ENCODE measurements at regions not wholly inside any gene's neighbourhood (a gene's known extent, or its start where the extent isn't known, plus 50 kb on each side); places are given as distances from the start of the nearest gene placed in this dataset.
"Not testable (repeated sequence)": the region's sequence is repeated elsewhere in the genome, so short reads cannot be mapped to it uniquely, and the experiment has no call there.

DNA sequence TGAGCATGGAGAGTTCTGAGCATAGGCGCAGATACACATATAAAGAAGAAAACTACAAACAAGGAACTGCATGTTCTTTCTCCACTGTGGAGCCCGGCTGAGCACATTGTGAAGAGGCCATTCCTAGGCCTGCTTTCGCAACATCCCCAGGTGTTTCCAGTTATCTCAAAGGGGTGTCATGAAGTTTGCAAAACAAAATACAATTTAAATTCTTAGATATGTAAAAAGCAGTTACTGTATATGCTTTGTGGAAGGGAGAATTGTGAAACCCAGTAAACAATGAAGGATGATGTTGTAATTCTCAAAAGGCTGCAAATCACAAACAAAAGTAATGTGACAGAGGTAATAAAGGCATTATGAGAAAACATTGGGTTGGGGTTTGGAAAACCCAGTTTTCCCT lies 98.6 kb upstream of the ZNF644 start:
- H3K27ac Mint-ChIP-seq: no peak overlapping the region
- no peaks in the 10 kb centered on the region for H3K36me3 Mint-ChIP-seq (ENCODE audit: low read depth)
- CTCF ChIA-PET: no interaction called here
- POLR2A ChIA-PET: no interaction called here
- H3K27me3 Mint-ChIP-seq: no peaks in the 10 kb centered on the region
- peaks cover 7% of the 10 kb centered on the region for H3K4me1 Mint-ChIP-seq
- H3K9me3 Mint-ChIP-seq: no peaks in the 10 kb centered on the region
- no peak overlapping the region for H3K4me3 Mint-ChIP-seq
- no peak for DNase-seq

DNA sequence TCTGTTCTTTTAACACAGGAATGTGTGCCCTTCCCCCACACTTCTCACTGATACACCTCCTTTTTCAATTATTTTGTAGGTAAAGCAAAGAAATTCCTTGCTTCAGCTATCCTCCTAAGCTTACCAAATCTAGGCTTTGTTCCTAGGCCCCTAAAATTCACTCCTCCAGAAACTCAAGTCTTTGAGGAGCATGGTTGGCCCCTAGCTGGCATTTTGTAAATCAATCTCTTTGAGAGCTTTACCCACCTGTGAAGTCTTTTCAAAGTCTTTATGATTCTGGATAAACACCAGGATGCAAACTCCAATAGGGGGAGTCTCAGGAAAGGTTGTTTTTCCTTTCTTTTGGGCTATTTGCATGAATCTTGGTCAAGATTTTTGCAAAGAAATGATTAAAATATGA lies 82.9 kb upstream of the ZNF644 start:
- Mint-ChIP-seq H3K9me3 (no peaks in the 10 kb centered on the region), H3K27me3 (no peaks in the 10 kb centered on the region), H3K36me3 (ENCODE audit: low read depth) (no peaks in the 10 kb centered on the region), H3K4me3 (no peak overlapping the region), H3K27ac (no peak overlapping the region), H3K4me1 (peaks cover 6% of the 10 kb centered on the region)
- POLR2A ChIA-PET: no interaction called here
- DNase-seq: no peak
- CTCF ChIA-PET: no interaction called here

DNA sequence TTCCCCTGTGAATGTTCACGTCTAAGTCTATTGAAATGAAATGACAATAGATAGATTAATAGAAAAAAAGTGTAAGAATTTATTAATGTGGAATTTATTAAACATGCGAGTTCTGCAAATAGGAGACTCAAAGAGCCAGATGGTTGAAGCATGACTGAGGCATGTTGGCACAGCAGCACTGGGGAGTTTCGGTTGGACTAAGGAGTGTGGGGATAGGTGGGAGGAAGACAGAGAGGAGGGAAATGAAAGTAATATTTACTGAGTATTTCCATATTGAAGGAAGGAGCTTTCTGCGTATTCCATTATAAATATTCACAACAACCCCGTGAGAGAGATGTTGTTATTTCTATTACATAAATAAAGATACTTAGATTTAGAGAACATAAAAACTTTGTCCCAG lies 79.5 kb upstream of the ZNF644 start:
- CTCF ChIA-PET: no interaction called here
- peaks cover 2% of the 10 kb centered on the region for H3K27me3 Mint-ChIP-seq
- H3K4me1 Mint-ChIP-seq: peaks cover 6% of the 10 kb centered on the region
- no peaks in the 10 kb centered on the region for H3K9me3 Mint-ChIP-seq
- POLR2A ChIA-PET: no interaction called here
- no peak overlapping the region for H3K4me3 Mint-ChIP-seq
- no peak overlapping the region for H3K27ac Mint-ChIP-seq
- no peaks in the 10 kb centered on the region for H3K36me3 Mint-ChIP-seq (ENCODE audit: low read depth)
- no peak for DNase-seq

DNA sequence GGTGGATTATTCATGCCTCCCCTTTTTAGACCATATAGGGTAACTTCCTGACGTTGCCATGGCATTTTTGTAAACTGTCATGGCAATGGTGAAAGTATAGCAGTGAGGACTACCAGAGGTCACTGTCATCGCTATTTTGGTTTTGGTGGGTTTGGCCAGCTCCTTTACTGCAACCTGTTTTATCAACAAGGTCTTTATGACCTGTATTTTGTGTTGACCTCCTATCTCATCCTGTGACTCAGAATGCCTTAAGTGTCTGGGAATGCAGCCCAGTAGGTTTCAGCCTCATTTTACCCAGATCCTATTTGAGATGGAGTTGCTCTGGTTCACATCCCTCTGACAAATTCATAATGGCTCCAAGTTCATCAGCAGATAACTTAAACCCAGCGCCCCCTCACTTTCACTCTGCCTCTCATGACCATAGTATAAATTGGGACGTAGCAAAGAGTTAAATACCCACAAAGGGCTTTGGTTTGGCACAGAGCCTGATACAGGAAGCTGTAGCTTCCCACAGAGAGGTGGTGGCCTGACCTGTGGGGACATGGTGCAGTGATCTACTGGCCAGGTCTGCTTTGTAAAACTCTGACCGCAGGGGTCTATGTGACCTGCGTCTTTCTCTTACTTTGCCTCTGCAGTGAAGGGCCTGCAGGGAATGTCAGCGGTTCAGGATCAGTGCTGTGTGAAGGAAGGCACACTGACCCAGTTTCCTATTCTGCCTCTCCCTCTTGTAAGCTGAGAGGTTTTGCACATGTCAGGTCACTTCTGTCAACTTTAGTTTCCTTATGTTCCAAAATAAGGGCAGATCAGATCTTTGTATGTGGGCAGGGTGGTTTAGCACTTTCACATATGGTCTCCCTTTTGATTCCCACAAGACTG lies 78.1 kb upstream of the ZNF644 start:
- H3K36me3 Mint-ChIP-seq (ENCODE audit: low read depth): no peaks in the 10 kb centered on the region

DNA sequence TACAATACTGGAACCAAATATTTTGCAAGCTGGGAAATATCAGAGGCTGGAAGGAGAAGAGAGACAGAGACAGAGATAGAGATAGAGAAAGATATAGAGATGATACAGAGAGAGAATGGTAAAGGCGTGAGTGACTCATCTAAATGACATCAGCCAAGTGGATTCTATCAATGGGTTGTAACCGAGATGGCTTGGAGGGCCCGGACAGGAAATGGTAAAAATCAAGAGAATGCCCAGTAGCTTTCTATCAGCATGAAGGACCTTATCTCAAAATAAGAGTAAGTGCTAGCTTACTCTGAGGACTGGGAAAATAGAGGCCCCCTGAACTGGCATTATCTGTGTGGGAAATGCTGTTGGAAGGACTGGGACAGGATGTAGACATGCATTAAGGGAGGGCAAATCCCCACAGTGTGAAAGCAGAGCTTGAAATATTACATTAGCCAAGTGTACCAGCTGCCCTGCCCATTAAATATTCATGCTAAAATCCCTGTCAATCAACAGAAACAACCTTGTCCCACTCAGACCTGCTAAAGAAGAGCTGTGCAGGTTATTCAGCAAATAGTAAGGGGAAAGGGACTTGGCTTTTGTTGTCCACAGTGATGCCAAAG lies 76.6 kb upstream of the ZNF644 start:
- no peaks in the 10 kb centered on the region for H3K9me3 Mint-ChIP-seq
- no peaks in the 10 kb centered on the region for H3K36me3 Mint-ChIP-seq (ENCODE audit: low read depth)
- H3K27ac Mint-ChIP-seq: no peak overlapping the region
- H3K4me3 Mint-ChIP-seq: no peak overlapping the region
- H3K4me1 Mint-ChIP-seq: peaks cover 6% of the 10 kb centered on the region
- POLR2A ChIA-PET: no interaction called here
- DNase-seq: no peak
- peaks cover 8% of the 10 kb centered on the region for H3K27me3 Mint-ChIP-seq
- CTCF ChIA-PET: no interaction called here

More for the DNA sequence above, 78.1 kb upstream of the ZNF644 start:
- ChIA-PET CTCF (no interaction called here), POLR2A (no interaction called here)
- no peak for DNase-seq
- Mint-ChIP-seq H3K27me3 (peaks cover 2% of the 10 kb centered on the region), H3K4me1 (peaks cover 6% of the 10 kb centered on the region), H3K27ac (no peak overlapping the region), H3K4me3 (no peak overlapping the region), H3K9me3 (no peaks in the 10 kb centered on the region)

DNA sequence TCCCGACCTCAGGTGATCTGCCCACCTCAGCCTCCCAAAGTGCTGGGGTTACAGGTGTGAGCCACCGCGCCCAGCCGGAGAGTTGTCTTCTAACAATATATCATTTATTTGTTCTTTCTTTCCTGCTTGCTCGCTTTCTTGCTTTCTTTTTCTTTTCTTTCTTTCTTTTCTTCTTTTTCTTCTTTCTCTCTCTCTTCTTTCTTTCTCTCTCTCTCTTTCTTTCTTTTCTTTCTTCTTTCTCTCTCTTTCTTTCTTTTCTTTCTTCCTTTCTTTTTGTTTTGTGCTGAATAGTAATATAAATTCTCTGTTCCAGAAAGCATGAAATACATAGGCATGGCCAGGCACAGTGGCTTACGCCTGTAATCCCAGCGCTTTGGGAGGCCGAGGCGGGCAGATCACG lies 73.5 kb upstream of the ZNF644 start:
- H3K4me1 Mint-ChIP-seq; H3K36me3 Mint-ChIP-seq (ENCODE audit: low read depth); H3K4me3 Mint-ChIP-seq; CTCF ChIA-PET; H3K27ac Mint-ChIP-seq; DNase-seq; H3K9me3 Mint-ChIP-seq; POLR2A ChIA-PET: not testable (repeated sequence)
- peaks cover 13% of the 10 kb centered on the region for H3K27me3 Mint-ChIP-seq

DNA sequence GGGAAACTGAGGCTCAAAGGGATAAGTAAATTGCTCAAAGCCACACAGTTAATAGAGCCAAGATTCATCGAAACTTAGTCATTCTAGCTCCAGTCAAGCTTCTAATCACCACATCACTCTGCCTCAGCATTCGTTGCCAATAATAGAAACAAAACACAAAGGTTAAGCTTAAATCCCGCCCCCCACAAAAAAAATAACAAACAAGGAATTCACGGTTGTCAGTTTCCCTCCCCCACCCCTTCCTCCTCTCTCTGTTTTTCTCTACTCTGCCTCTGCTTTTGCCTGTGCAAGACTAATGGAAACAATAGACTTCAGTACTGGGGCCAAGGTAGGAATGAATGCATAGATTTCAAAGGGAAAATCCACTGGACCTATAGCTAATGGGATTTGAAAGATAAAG lies 70.7 kb upstream of the ZNF644 start:
- no peak overlapping the region for H3K27ac Mint-ChIP-seq
- CTCF ChIA-PET: interaction anchor here (1.2 kb wide), 2 partner anchors 12 to 33 kb away, joined by 3 to 5 read pairs; no protein-coding TSS in a partner anchor
- H3K36me3 Mint-ChIP-seq (ENCODE audit: low read depth): no peaks in the 10 kb centered on the region
- POLR2A ChIA-PET: no interaction called here
- H3K9me3 Mint-ChIP-seq: peaks cover 5% of the 10 kb centered on the region
- H3K4me1 Mint-ChIP-seq: no peaks in the 10 kb centered on the region
- no peak overlapping the region for H3K4me3 Mint-ChIP-seq
- H3K27me3 Mint-ChIP-seq: peaks cover 14% of the 10 kb centered on the region
- no peak for DNase-seq

DNA sequence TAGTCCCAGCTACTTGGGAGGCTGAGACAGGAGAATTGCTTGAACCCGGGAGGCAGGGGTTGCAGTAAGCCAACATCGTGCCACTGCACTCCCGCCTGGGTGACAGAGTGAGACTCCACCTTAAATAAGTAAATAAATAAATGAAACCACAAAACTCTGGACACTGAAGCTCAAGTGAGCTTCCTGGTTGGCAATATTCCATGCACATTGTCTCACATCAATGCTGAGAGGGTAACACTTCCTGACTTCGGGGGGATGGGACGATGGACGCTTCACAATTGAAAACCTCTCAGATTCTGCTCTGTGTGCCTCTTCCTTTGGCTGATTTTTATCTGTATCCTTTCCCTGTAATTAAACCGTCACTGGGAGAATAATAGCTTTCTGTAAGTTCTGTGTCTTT lies 70.0 kb upstream of the ZNF644 start:
- Mint-ChIP-seq H3K27ac (no peak overlapping the region), H3K36me3 (ENCODE audit: low read depth) (no peaks in the 10 kb centered on the region), H3K4me3 (no peak overlapping the region), H3K9me3 (peaks cover 5% of the 10 kb centered on the region), H3K27me3 (peaks cover 14% of the 10 kb centered on the region), H3K4me1 (no peaks in the 10 kb centered on the region)
- ChIA-PET CTCF (interaction anchor here (1.2 kb wide), 2 partner anchors 12 to 32 kb away, joined by 3 to 5 read pairs; no protein-coding TSS in a partner anchor), POLR2A (no interaction called here)
- no peak for DNase-seq

DNA sequence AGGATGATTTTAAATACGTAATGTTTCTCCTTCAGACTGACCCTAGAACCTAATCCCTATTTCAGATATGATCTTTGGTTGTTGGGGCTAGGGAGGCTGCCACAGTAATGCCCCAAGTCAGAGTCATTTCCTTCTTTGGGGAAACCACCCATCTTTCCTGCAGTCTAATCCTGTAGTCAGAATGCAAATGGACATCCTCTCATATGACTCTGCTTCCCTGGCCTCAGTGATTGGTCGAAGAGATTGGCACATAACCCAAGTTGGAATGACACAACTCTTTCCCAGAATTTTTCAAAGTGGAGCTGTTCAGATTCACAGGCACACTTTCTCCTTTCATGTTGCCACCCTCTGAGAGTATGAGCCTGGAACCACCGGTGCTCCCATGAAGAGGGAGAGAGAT lies 58.8 kb upstream of the ZNF644 start:
- Mint-ChIP-seq H3K36me3 (ENCODE audit: low read depth) (no peaks in the 10 kb centered on the region), H3K27me3 (no peaks in the 10 kb centered on the region), H3K4me3 (no peak overlapping the region), H3K4me1 (no peaks in the 10 kb centered on the region), H3K27ac (no peak overlapping the region), H3K9me3 (no peaks in the 10 kb centered on the region)
- no peak for DNase-seq
- ChIA-PET POLR2A (no interaction called here), CTCF (interaction anchor here (0.7 to 1.2 kb wide), 5 partner anchors 9 to 860 kb away, joined by 3 to 5 read pairs (median 5); no protein-coding TSS in a partner anchor)

DNA sequence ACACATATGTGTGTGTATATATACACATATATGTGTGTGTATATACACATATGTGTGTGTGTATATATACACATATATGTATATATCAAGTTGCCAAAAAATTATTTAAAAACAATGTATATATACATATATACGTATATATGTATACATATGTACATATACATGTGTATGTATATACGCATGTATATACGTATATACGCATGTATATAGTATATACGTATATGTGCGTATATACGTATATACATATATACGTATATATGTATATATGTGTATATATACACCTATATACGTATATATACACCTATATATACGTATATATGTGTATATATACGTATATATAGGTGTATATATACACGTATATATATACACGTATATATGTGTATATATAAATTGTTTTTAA lies 57.0 kb upstream of the ZNF644 start:
- H3K4me1 Mint-ChIP-seq: no peaks in the 10 kb centered on the region

DNA sequence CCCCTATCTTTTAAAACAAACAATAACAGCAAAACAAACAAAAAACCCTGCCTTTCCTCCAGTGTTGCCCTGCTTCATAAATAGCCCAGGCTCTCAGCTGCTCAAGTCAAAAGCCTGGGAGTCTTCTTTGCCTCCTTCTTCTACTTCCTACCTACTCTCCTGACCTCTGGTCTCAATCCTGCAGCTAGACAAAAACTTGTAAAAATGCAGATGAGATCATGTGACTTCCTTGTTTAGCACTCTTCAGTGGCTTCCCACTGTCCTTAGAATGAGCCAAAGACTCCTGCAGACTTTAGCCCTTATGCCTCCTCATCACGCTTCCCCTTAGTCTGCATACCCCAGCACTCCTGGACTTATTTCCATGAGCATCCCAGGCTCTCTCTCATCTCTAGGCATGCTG lies 55.0 kb upstream of the ZNF644 start:
- Mint-ChIP-seq H3K9me3 (no peaks in the 10 kb centered on the region), H3K36me3 (ENCODE audit: low read depth) (no peaks in the 10 kb centered on the region), H3K27ac (no peak overlapping the region), H3K4me3 (no peak overlapping the region), H3K4me1 (no peaks in the 10 kb centered on the region), H3K27me3 (no peaks in the 10 kb centered on the region)
- ChIA-PET POLR2A (no interaction called here), CTCF (no interaction called here)
- DNase-seq: no peak

More for the DNA sequence above, 57.0 kb upstream of the ZNF644 start:
- H3K27ac Mint-ChIP-seq: no peak overlapping the region
- H3K27me3 Mint-ChIP-seq: no peaks in the 10 kb centered on the region
- H3K4me3 Mint-ChIP-seq: no peak overlapping the region
- DNase-seq: no peak
- no peaks in the 10 kb centered on the region for H3K9me3 Mint-ChIP-seq
- no peaks in the 10 kb centered on the region for H3K36me3 Mint-ChIP-seq (ENCODE audit: low read depth)
- POLR2A ChIA-PET: no interaction called here
- CTCF ChIA-PET: no interaction called here

DNA sequence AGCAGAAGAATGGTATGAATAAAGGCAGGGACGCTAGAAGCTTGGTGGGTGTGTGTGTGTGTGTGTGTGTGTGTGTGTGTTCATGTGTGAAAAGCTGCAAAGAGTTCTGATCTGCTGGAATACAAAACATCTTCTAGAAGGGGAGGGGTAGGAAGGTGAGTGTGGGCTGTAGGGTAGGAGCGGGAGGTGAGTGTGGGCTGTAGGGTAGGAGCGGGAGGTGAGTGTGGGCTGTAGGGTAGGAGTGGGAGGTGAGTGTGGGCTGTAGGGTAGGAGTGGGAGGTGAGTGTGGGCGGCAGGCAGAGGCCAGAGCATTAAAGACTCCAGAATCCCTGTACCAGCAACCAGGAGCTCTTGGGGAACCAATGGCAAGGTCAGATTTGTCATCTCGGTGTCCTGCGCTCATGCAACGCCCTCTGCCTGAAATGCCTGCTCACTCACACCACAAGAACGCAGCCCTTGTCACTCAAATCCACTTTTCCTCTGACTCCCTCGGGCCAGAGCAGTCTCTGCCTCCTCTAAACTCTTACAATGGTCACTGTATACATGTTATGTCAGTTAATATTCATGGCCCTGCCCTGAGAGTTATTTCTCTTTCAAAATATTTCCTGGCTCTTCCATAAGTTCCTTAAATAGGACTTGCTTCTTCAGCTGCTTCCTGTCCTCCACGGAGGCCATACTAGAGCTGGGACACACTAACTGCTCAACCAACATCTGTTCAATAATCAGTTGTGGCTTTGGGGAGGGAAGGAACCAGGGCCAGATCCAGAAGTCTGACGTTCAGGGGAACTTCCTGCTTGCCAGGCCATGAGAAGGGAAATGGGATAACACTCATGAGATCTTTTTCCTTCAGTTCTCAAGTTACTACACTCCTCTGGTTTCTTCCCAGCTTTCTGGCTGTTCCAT lies 53.6 kb upstream of the ZNF644 start:
- no peaks in the 10 kb centered on the region for H3K36me3 Mint-ChIP-seq (ENCODE audit: low read depth)
- H3K27me3 Mint-ChIP-seq: no peaks in the 10 kb centered on the region
- no peak overlapping the region for H3K27ac Mint-ChIP-seq
- H3K4me3 Mint-ChIP-seq: no peak overlapping the region
- POLR2A ChIA-PET: no interaction called here
- CTCF ChIA-PET: interaction anchor here (0.5 to 0.6 kb wide), 3 partner anchors 21 to 66 kb away, joined by 3 read pairs; no protein-coding TSS in a partner anchor
- H3K9me3 Mint-ChIP-seq: no peaks in the 10 kb centered on the region
- no peak for DNase-seq
- no peaks in the 10 kb centered on the region for H3K4me1 Mint-ChIP-seq

DNA sequence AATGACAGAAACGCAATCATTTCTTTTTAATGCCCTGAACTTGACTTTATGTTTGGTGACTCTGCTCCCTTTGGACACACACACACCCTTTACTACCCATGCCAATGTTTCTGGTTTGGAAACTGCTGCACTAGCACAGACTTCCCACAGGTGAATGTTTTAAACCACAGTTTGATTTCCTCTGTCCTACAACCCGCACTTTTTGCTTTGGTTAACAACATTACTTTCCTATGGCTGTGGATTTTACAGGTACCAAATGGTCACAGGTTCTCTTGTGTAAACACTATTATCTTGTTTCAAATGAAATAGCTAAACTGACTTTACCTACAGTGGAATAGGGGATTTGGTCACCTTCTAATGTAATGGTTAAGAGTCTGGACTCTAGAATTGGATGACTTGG lies 51.5 kb upstream of the ZNF644 start:
- no peaks in the 10 kb centered on the region for H3K9me3 Mint-ChIP-seq
- no peaks in the 10 kb centered on the region for H3K36me3 Mint-ChIP-seq (ENCODE audit: low read depth)
- H3K4me3 Mint-ChIP-seq: no peak overlapping the region
- H3K27me3 Mint-ChIP-seq: no peaks in the 10 kb centered on the region
- no peak overlapping the region for H3K27ac Mint-ChIP-seq
- ChIA-PET POLR2A (no interaction called here), CTCF (no interaction called here)
- H3K4me1 Mint-ChIP-seq: no peaks in the 10 kb centered on the region
- no peak for DNase-seq
